ENCODE measurements at regions not wholly inside any gene's neighbourhood (a gene's known extent, or its start where the extent isn't known, plus 50 kb on each side); places are given as distances from the start of the nearest gene placed in this dataset.

DNA sequence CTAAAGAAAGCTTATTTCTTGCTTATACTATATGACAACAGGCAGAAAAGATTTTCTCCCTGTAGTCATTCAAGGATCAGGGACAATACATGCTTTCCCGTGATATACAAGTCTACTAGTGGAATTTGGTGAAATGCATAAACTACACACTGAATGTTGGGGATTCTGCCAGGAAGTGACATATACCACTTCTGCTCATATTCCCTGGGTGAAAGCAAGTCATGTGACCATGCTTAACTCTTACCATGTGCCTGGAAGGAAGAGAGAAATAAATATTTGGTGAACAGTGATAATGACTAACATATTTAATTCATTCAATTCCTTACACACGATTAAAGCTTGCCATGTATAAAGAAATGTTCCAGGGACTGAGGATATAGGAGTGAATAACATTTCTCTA lies 534.6 kb downstream of the PPARGC1A start:
- TF ChIP-seq, protein P1, sequence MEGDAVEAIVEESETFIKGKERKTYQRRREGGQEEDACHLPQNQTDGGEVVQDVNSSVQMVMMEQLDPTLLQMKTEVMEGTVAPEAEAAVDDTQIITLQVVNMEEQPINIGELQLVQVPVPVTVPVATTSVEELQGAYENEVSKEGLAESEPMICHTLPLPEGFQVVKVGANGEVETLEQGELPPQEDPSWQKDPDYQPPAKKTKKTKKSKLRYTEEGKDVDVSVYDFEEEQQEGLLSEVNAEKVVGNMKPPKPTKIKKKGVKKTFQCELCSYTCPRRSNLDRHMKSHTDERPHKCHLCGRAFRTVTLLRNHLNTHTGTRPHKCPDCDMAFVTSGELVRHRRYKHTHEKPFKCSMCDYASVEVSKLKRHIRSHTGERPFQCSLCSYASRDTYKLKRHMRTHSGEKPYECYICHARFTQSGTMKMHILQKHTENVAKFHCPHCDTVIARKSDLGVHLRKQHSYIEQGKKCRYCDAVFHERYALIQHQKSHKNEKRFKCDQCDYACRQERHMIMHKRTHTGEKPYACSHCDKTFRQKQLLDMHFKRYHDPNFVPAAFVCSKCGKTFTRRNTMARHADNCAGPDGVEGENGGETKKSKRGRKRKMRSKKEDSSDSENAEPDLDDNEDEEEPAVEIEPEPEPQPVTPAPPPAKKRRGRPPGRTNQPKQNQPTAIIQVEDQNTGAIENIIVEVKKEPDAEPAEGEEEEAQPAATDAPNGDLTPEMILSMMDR (IDR thresholded peaks at IDR 0.05; ENCODE audit: low read length): no peak
- TF ChIP-seq EZH2 (optimal IDR thresholded peaks at IDR 0.05; ENCODE audit: low read depth, low read length): no peak
